ENCODE measurements at regions not wholly inside any gene's neighbourhood (a gene's known extent, or its start where the extent isn't known, plus 50 kb on each side); places are given as distances from the start of the nearest gene placed in this dataset.

DNA sequence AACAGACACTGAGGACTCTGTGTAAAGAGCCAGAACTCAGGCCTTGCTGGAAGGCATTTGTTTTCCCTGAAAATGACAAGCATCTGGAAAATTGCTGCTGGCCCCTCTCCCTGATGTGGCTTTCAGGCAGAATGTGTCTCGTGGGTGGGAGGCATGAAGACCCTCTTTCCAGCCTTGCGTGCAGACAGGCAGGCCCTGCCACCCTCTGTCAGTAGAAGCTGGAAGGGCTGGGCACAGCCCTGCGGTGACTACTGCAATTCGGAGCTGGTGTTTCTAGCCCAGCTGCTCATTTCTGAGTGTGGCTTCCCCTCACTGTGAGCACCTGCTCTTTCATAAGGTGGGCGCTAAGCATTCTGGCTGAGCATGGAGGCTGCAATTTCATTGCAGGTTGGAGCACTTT, 349.9 kb downstream of the PTPRU start:
- Histone ChIP-seq H3K36me3 (no peaks in the 10 kb centered on the region), H3K4me1 (no peaks in the 10 kb centered on the region), H3K27ac (no peak overlapping the region), H3K4me3 (no peak overlapping the region), H3K9me3 (peaks cover 0 to 8% (median 0%) of the 10 kb centered on the region in 3 donors), H3K27me3 (peaks cover 70% of the 10 kb centered on the region)
- ATAC-seq: no peak
- 100% methylated on average over 1 to 2 of the region's 5 CpGs for WGBS, 2 donors (ENCODE audit: low coverage in 1 of 2)
- TF ChIP-seq, protein P1, sequence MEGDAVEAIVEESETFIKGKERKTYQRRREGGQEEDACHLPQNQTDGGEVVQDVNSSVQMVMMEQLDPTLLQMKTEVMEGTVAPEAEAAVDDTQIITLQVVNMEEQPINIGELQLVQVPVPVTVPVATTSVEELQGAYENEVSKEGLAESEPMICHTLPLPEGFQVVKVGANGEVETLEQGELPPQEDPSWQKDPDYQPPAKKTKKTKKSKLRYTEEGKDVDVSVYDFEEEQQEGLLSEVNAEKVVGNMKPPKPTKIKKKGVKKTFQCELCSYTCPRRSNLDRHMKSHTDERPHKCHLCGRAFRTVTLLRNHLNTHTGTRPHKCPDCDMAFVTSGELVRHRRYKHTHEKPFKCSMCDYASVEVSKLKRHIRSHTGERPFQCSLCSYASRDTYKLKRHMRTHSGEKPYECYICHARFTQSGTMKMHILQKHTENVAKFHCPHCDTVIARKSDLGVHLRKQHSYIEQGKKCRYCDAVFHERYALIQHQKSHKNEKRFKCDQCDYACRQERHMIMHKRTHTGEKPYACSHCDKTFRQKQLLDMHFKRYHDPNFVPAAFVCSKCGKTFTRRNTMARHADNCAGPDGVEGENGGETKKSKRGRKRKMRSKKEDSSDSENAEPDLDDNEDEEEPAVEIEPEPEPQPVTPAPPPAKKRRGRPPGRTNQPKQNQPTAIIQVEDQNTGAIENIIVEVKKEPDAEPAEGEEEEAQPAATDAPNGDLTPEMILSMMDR (IDR thresholded peaks at IDR 0.05): no peak
- no peak for TF ChIP-seq EP300 (IDR thresholded peaks at IDR 0.05)
- TF ChIP-seq POLR2A (IDR thresholded peaks at IDR 0.05): no peak
- TF ChIP-seq POLR2AphosphoS5 (IDR thresholded peaks at IDR 0.05): no peak

DNA sequence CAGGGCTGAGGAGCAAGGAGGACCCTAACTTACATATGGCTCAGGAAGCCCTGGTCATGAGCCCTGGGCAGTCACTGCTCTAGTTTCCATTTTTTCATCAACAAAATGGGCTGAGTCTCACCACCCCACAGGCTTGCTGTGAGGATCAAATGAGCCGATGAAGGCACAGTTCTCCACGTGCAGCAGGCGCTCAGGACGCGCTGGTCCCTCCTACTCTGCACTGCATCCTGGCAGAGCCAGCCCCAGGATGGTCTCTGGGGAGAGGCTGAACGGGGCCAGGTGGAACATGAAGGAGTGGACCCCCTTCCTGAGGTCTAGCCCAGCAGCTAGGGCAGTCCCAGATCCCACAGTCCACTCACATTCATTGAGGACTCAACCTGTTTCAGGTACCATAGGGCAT, 349.3 kb downstream of the PTPRU start:
- Histone ChIP-seq H3K4me3 (no peak overlapping the region), H3K27me3 (peaks cover 69% of the 10 kb centered on the region), H3K27ac (no peak overlapping the region), H3K36me3 (no peaks in the 10 kb centered on the region), H3K4me1 (no peaks in the 10 kb centered on the region), H3K9me3 (peaks cover 0 to 8% (median 0%) of the 10 kb centered on the region in 3 donors)
- WGBS, 2 donors (ENCODE audit: low coverage in 1 of 2): no CpG with 5 or more reads among the region's 6 CpGs
- TF ChIP-seq POLR2AphosphoS5 (IDR thresholded peaks at IDR 0.05) (no peak), EP300 (IDR thresholded peaks at IDR 0.05) (no peak), POLR2A (IDR thresholded peaks at IDR 0.05) (no peak)
- TF ChIP-seq, protein P1 (IDR thresholded peaks at IDR 0.05): no peak
- no peak for ATAC-seq

DNA sequence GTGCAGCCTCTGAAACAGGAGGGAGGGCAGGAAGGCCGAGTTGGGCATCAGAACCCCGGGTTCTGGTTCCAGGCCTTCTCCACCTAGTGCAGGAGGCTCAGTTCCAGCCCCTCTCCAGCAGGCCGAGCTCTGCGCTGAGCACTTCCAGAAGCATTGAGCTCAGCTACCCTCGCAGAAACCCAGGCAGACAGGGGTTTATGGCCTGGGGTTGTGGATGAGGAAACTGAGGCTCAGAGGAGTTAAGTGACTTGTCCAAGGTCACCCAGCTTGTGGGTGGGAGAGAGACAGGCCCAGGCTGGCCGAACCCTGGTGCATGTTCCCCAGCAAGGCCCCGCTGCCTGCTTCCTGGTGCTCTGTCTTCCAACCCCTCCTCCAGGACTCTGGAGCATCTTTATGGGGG, 348.9 kb downstream of the PTPRU start:
- no peaks in the 10 kb centered on the region for H3K4me1 ChIP-seq
- H3K27me3 ChIP-seq: peaks cover 69% of the 10 kb centered on the region
- no CpG with 5 or more reads among the region's 7 CpGs for WGBS, 2 donors (ENCODE audit: low coverage in 1 of 2)
- no peak for ATAC-seq
- no peaks in the 10 kb centered on the region for H3K36me3 ChIP-seq
- H3K4me3 ChIP-seq: no peak overlapping the region
- no peak overlapping the region for H3K27ac ChIP-seq
- no peak for TF ChIP-seq POLR2A (IDR thresholded peaks at IDR 0.05)
- TF ChIP-seq, protein P1 (IDR thresholded peaks at IDR 0.05): no peak
- no peak for TF ChIP-seq EP300 (IDR thresholded peaks at IDR 0.05)
- no peak for TF ChIP-seq POLR2AphosphoS5 (IDR thresholded peaks at IDR 0.05)
- H3K9me3 ChIP-seq: peaks cover 0 to 8% (median 0%) of the 10 kb centered on the region in 3 donors

DNA sequence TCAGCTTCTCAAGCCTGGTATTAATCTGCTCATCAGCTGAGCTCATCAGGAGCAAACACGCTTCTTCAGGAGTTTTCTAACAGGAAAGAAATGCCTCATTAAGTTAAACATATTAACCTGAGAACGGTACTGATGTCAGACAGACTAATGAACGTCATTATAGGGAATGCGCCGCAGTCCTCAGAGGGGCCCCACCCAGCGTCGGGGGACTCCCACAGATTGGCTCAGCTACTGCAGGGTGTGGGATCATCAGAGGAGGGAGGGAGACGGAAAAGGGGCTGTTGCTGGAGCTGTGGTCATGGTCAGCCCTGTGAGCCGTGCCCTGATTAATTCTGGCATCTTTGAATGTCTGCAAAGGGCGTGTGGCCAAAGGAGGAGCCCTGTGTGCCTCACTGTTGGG, 348.5 kb downstream of the PTPRU start:
- no peak overlapping the region for H3K4me3 ChIP-seq
- WGBS, 2 donors (ENCODE audit: low coverage in 1 of 2): 33 to 67% methylated on average over 2 to 6 of the region's 10 CpGs
- no peak overlapping the region for H3K27ac ChIP-seq
- ATAC-seq: no peak
- H3K4me1 ChIP-seq: no peaks in the 10 kb centered on the region
- H3K9me3 ChIP-seq: peaks cover 0 to 8% (median 0%) of the 10 kb centered on the region in 3 donors
- H3K27me3 ChIP-seq: peaks cover 68% of the 10 kb centered on the region
- TF ChIP-seq POLR2AphosphoS5 (IDR thresholded peaks at IDR 0.05): no peak
- TF ChIP-seq EP300 (IDR thresholded peaks at IDR 0.05): no peak
- TF ChIP-seq, protein P1 (IDR thresholded peaks at IDR 0.05): no peak
- TF ChIP-seq POLR2A (IDR thresholded peaks at IDR 0.05): no peak
- H3K36me3 ChIP-seq: no peaks in the 10 kb centered on the region

DNA sequence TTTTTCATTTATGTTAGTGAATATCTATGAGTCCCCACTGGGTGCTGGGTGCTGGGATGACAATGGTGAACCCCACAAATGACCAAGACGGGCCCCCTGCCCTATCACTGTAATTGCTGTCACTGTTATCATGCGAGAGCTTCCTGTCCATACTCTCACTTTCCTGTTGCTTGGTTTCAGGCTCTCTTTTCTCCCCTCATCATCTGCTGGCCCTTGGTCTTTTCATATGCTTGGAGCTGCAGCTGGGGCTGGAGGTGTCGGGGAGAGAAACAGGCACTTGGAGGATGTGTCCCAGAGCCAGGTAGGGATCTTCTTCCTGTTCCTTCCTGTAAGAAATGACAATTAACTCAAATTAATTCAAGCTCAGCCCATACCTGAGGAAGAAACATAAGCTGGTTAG, 348.0 kb downstream of the PTPRU start:
- H3K4me1 ChIP-seq: no peaks in the 10 kb centered on the region
- ATAC-seq: no peak
- no peak for TF ChIP-seq POLR2A (IDR thresholded peaks at IDR 0.05)
- TF ChIP-seq POLR2AphosphoS5 (IDR thresholded peaks at IDR 0.05): no peak
- TF ChIP-seq EP300 (IDR thresholded peaks at IDR 0.05): no peak
- TF ChIP-seq, protein P1 (IDR thresholded peaks at IDR 0.05): no peak
- peaks cover 64% of the 10 kb centered on the region for H3K27me3 ChIP-seq
- no peaks in the 10 kb centered on the region for H3K36me3 ChIP-seq
- WGBS, 2 donors (ENCODE audit: low coverage in 1 of 2): 37 to 55% methylated on average over 2 to 3 of the region's 3 CpGs
- H3K4me3 ChIP-seq: no peak overlapping the region
- H3K9me3 ChIP-seq: peaks cover 0 to 8% (median 0%) of the 10 kb centered on the region in 3 donors
- H3K27ac ChIP-seq: no peak overlapping the region
